ENCODE measurements at regions not wholly inside any gene's neighbourhood (a gene's known extent, or its start where the extent isn't known, plus 50 kb on each side); places are given as distances from the start of the nearest gene placed in this dataset.
"Not testable (repeated sequence)": the region's sequence is repeated elsewhere in the genome, so short reads cannot be mapped to it uniquely, and the experiment has no call there.

GRCh38 chr2:95707837-95708236 is 116.0 kb downstream of the TRIM43 start:
- no peak for TF ChIP-seq SMC3 (IDR thresholded peaks at IDR 0.05)
- TF ChIP-seq NFE2L2 (conservative IDR thresholded peaks at IDR 0.05; ENCODE audit: low read length) = no peak
- no peak for TF ChIP-seq BCL3 (IDR thresholded peaks at IDR 0.05)
- no peak for TF ChIP-seq RCOR1 (IDR thresholded peaks at IDR 0.05; ENCODE audit: low read depth, low read length)
- no peak for TF ChIP-seq ELK1 (IDR thresholded peaks at IDR 0.05; ENCODE audit: low read depth, low read length)
- TF ChIP-seq HDAC2 (IDR thresholded peaks at IDR 0.05) = no peak
- no peak for DNase-seq (ENCODE audit: low read depth in 1 of 2, low spot score in 1 of 2)
- Histone ChIP-seq H3K27ac (no peak overlapping the region), H3K4me2 (no peak overlapping the region), H3K4me3 (no peak overlapping the region), H3K9me3 (no peaks in the 10 kb centered on the region; the same call in 2 of the 3 replicates), H3K4me1 (no peaks in the 10 kb centered on the region)
- POLR2A ChIA-PET = no interaction called here
- ATAC-seq = no peak
- FAIRE-seq = no peak
- WGBS (ENCODE audit: missing lambda C conversion rate) = 38% methylated on average over 5 of the region's 5 CpGs
- CTCF ChIA-PET = no interaction called here

DNA sequence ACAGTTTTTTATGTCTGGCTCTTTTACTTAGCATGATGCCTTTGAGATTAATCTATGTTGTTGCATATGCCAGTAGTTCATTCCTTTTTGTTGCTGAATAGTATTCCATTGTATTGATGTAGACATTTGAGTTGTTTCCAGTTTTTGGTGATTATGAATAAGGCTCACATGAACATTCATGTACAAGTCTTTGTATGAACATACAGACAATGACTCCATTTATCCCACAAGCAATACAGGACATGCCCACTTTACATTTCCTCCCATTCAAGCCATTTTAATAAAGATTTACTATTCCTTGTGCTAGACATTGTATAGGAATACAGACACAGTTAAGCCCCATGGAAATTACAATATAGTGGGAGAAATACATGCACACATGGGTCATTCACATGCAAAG is 118.0 kb downstream of the TRIM43 start:
- CTCF ChIA-PET = no interaction called here

DNA sequence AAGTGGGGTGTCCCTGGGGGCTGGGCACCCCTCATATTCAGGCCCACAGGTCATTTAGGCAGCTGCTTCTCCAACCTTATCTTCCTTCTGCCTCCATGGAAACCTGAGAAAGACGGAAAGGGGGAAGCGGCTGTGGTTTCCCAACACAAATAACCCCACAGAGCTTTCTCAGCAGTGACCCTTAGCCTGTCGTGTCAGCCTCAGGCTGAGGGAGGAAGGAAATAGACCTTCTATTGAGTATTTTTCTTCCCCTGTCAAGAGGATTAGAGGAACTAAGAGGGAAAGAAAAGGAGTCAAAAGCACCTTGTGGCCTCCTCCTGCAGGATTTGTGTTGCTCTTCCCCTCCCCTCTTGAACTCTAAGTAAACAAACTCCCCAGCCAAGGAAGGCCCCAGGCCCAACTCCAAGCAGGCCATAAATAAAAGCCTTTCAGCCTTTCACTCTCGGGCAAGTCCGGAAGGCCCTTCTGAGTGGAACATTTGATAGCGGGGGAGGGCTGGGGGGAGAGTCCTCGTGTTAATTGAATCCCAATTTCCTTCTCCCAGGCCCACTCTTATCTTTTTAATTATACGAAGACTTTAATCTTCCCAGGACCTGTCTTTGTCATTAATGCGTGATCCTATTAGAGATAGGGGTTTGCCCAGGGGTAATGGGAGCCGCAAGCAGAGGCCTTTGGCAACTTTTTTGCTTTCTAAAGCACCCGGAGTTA is 121.8 kb downstream of the TRIM43 start:
- H3K4me2 ChIP-seq; CTCF ChIA-PET; ATAC-seq; H3K4me3 ChIP-seq; H3K9me3 ChIP-seq; H3K27ac ChIP-seq; H3K4me1 ChIP-seq; DNase-seq (ENCODE audit: low read depth in 1 of 2, low spot score in 1 of 2); POLR2A ChIA-PET; FAIRE-seq: not testable (repeated sequence)
- 57% methylated on average over 11 of the region's 11 CpGs for WGBS (ENCODE audit: missing lambda C conversion rate)

More for the DNA sequence above, 118.0 kb downstream of the TRIM43 start:
- Histone ChIP-seq H3K4me3 (no peak overlapping the region), H3K4me1 (no peaks in the 10 kb centered on the region), H3K27ac (no peak overlapping the region), H3K9me3 (no peaks in the 10 kb centered on the region; the same call in 2 of the 3 replicates), H3K4me2 (no peak overlapping the region)
- FAIRE-seq = no peak
- no peak for ATAC-seq
- no peak for DNase-seq (ENCODE audit: low read depth in 1 of 2, low spot score in 1 of 2)
- POLR2A ChIA-PET = no interaction called here
- TF ChIP-seq TP53 (CRISPR knock-in tag; IDR thresholded peaks at IDR 0.05) = no peak
- no peak for TF ChIP-seq EHF (CRISPR knock-in tag; IDR thresholded peaks at IDR 0.05)
- TF ChIP-seq POLR2A (IDR thresholded peaks at IDR 0.05; ENCODE audit: low read length) = no peak
- no peak for TF ChIP-seq HES2 (IDR thresholded peaks at IDR 0.05)
- TF ChIP-seq KDM5A (IDR thresholded peaks at IDR 0.05) = no peak
- TF ChIP-seq JUNB (IDR thresholded peaks at IDR 0.05) = no peak

DNA sequence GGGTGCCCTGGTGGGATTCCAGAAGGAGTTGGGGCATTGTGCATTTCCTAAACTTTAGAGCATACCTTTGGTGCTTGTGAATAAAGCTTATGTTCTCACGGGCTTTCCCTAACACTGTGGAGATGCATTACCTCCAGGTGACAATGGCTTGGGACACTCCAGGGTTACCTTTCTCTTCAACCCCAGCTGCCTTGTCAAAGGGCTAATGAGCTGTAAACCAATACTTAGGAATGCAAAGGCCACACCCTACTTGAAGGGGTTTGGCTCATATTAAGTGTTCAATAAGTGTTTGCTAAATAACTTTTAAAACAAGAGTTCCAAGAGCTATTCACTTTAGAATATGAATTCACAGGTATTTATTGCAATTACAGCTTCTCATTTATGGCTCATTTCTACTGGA is 122.6 kb downstream of the TRIM43 start:
- FAIRE-seq; H3K9me3 ChIP-seq; H3K27ac ChIP-seq; H3K4me2 ChIP-seq; ATAC-seq; DNase-seq (ENCODE audit: low read depth in 1 of 2, low spot score in 1 of 2); H3K4me3 ChIP-seq; H3K4me1 ChIP-seq; POLR2A ChIA-PET: not testable (repeated sequence)
- 67% methylated on average over 1 of the region's 1 CpG for WGBS (ENCODE audit: missing lambda C conversion rate)
- CTCF ChIA-PET = interaction anchor here (0.8 kb wide), 1 partner anchor 14 kb away, joined by 3 read pairs; no protein-coding TSS in a partner anchor

DNA sequence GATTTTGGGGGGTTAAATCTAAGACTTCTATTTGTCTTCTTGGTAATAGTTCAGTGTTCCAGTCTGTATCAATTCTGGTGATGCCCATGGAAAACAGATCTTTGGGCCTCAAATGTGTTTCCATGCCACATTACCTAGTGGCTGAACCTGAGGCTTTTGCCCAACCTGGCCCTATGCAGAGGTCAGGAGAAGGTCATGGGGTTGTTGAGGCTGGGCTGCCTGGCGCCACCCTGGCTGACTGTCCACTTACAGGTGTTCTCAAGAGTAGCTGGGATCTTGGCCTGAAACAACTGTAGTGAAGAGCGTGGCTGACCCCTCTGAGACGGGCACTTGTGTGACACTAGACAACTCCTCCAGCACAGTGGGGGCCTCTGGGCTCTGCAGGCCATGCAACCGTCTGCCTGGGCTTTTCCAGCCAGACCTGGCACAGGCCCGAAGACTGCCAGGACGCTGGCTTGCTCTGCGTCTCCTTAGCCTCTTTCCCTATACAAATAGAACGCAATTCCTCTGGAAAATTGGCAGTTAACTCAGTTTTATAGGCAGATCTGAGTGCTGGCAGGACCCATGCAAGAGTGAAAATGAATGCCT is 127.8 kb downstream of the TRIM43 start:
- WGBS (ENCODE audit: missing lambda C conversion rate) = 31% methylated on average over 6 of the region's 8 CpGs
- DNase-seq (ENCODE audit: low read depth in 1 of 2, low spot score in 1 of 2) (no peak), FAIRE-seq (no peak), ATAC-seq (no peak)
- H3K4me1 ChIP-seq = no peaks in the 10 kb centered on the region
- no peaks in the 10 kb centered on the region for H3K9me3 ChIP-seq
- H3K4me3 ChIP-seq = no peak overlapping the region
- TF ChIP-seq EP300 (IDR thresholded peaks at IDR 0.05) (no peak), HOXB5 (CRISPR knock-in tag; IDR thresholded peaks at IDR 0.05) (no peak), EHF (CRISPR knock-in tag; IDR thresholded peaks at IDR 0.05) (no peak), USF2 (IDR thresholded peaks at IDR 0.05) (no peak), TP53 (CRISPR knock-in tag; IDR thresholded peaks at IDR 0.05) (no peak), RCOR1 (IDR thresholded peaks at IDR 0.05; ENCODE audit: low read depth, low read length) (no peak), CBX8 (IDR thresholded peaks at IDR 0.05) (no peak), ZFP36 (IDR thresholded peaks at IDR 0.05; ENCODE audit: borderline replicate concordance, partially characterized antibody) (no peak)
- CTCF ChIA-PET = no interaction called here
- H3K4me2 ChIP-seq = no peak overlapping the region
- POLR2A ChIA-PET = no interaction called here
- H3K27ac ChIP-seq = no peak overlapping the region
